Endothelial cell of umbilical vein (primary cell): ENCODE measurements at regions not wholly inside any gene's neighbourhood (a gene's known extent, or its start where the extent isn't known, plus 50 kb on each side); places are given as distances from the start of the nearest gene placed in this dataset.

Experiments used
- BruUV-seq: library from RNA; stranded (reverse); fragments of 400-500 nt; replicated peaks from 2 replicates; lab custom pipeline; 2021; lab: Mats Ljungman, UMichigan
- CTCF ChIA-PET: fragments of 300-600, 350-600 bp; sonication (Branson Sonifier 250); formaldehyde crosslinking; loops from one replicate; lab custom pipeline; 2021; ENCODE audit warnings: antibody characterized with exemption, inconsistent platforms; lab: Charles Lee
- POLR2A ChIA-PET: fragments of 300-600, 350-600 bp; sonication (Branson Sonifier 250); formaldehyde crosslinking; loops from one replicate; lab custom pipeline; 2021; ENCODE audit warnings: antibody characterized with exemption, inconsistent platforms; lab: Charles Lee
- DNase-seq: peaks from one replicate; pipeline ENCODE4 v3.0.0-alpha.2; 2011; ENCODE audit warnings: low read depth, low spot score
- FAIRE-seq: peaks from 2 replicates; lab custom pipeline; 2011; peaks lifted over from hg19 to GRCh38; lab: Jason Lieb, UNC
- H2AFZ ChIP-seq: 2 replicates; pipeline ENCODE4 v1.6.0; 2012; ENCODE audit warnings: low read depth, low read length, control low read depth, inconsistent platforms
- H3K27ac ChIP-seq: 2 replicates; pipeline ENCODE4 v1.5.1; 2011; ENCODE audit warnings: low read depth, mild to moderate bottlenecking, control low read depth, low read length, moderate library complexity; ENCODE audit not compliant: insufficient read depth
- H3K27me3 ChIP-seq, 2 experiments: 2 replicates each; pipeline versions ENCODE4 v1.6.0 to v1.6.1; 2011; ENCODE audit warnings: low read length in 2 of 2, mixed read lengths in 1 of 2; ENCODE audit not compliant: control insufficient read depth in 2 of 2, insufficient read depth in 2 of 2
- H3K36me3 ChIP-seq, 2 experiments: 2 replicates in 1 of 2; 3 replicates in 1 of 2; pipeline ENCODE4 v1.5.1; 2011; ENCODE audit warnings: low read length in 2 of 2, mild to moderate bottlenecking in 1 of 2, moderate library complexity in 1 of 2; ENCODE audit not compliant: control insufficient read depth in 2 of 2, insufficient read depth in 2 of 2; ENCODE audit errors: extremely low read depth in 1 of 2
- H3K4me1 ChIP-seq: 3 replicates; pipeline ENCODE4 v1.5.1; 2011; ENCODE audit warnings: mild to moderate bottlenecking, low read length; ENCODE audit not compliant: control insufficient read depth, insufficient read depth; ENCODE audit errors: extremely low read depth
- H3K4me2 ChIP-seq: 2 replicates; pipeline ENCODE4 v1.6.1; 2011; ENCODE audit warnings: low read length, control low read depth, mixed read lengths; ENCODE audit not compliant: insufficient read depth
- H3K4me3 ChIP-seq, 3 experiments: fragments of 200-600 bp in 1 of 3; sonication (generic), shearing (Covaris generic) in 1 of 3; replicated peaks in 1 of 3; 2 replicates each; pipeline ENCODE4 v1.5.1; 2011 to 2016; ENCODE audit warnings: control low read depth in 3 of 3, low read length in 3 of 3, mild to moderate bottlenecking in 2 of 3, inconsistent platforms in 1 of 3, low read depth in 1 of 3, moderate library complexity in 1 of 3; ENCODE audit not compliant: insufficient read depth in 1 of 3
- H3K79me2 ChIP-seq: 2 replicates; pipeline ENCODE4 v1.6.0; 2012; ENCODE audit warnings: low read length, inconsistent platforms; ENCODE audit not compliant: control insufficient read depth, insufficient read depth
- H3K9ac ChIP-seq: replicated peaks from 2 replicates; pipeline ENCODE3; 2011; ENCODE audit warnings: low read length, control low read depth; ENCODE audit not compliant: insufficient read depth; ENCODE audit errors: extremely low read depth
- H3K9me1 ChIP-seq: replicated peaks from 3 replicates; pipeline ENCODE4 v1.6.0; 2011; ENCODE audit warnings: mild to moderate bottlenecking, low read length; ENCODE audit not compliant: control insufficient read depth, insufficient read depth; ENCODE audit errors: extremely low read depth
- H3K9me3 ChIP-seq: replicated peaks from 2 replicates; pipeline ENCODE4 v1.5.1; 2012; ENCODE audit warnings: low read length, inconsistent platforms; ENCODE audit not compliant: control insufficient read depth, insufficient read depth
- H4K20me1 ChIP-seq: replicated peaks from 2 replicates; pipeline ENCODE3; 2011; ENCODE audit warnings: mild to moderate bottlenecking, low read length; ENCODE audit not compliant: control insufficient read depth, insufficient read depth; ENCODE audit errors: extremely low read depth
- EZH2 ChIP-seq: IDR thresholded peaks from 2 replicates; pipeline ENCODE4 v1.6.1; 2012; ENCODE audit warnings: borderline replicate concordance, low read depth, mild to moderate bottlenecking, moderate library complexity, low read length, inconsistent platforms; ENCODE audit not compliant: severe bottlenecking
- FOS ChIP-seq: IDR thresholded peaks from 2 replicates; pipeline ENCODE4 v1.6.1; 2011; ENCODE audit warnings: mild to moderate bottlenecking, low read length, moderate library complexity, borderline replicate concordance; ENCODE audit not compliant: insufficient read depth
- GATA2 ChIP-seq: IDR thresholded peaks from 2 replicates; pipeline ENCODE4 v1.7.0; 2011; ENCODE audit warnings: low read depth, mild to moderate bottlenecking, moderate library complexity, mixed read lengths, low read length; ENCODE audit not compliant: insufficient read length, insufficient read depth
- JUN ChIP-seq: IDR thresholded peaks from 2 replicates; pipeline ENCODE4 v1.6.1; 2011; ENCODE audit warnings: borderline replicate concordance, low read depth; ENCODE audit not compliant: insufficient read length, insufficient read depth
- MYC ChIP-seq: IDR thresholded peaks from one replicate; pipeline ENCODE4 v1.6.1; 2011; ENCODE audit warnings: mild to moderate bottlenecking, low read depth, low read length
- POLR2A ChIP-seq: IDR thresholded peaks from 2 replicates; pipeline ENCODE4 v1.6.1; 2012; ENCODE audit warnings: low read depth, mild to moderate bottlenecking, control low read depth, low read length
- POLR2AphosphoS5 ChIP-seq: IDR thresholded peaks from 2 replicates; pipeline ENCODE4 v1.6.1; 2012; ENCODE audit warnings: low read depth, mild to moderate bottlenecking, control low read depth, low read length, moderate library complexity; ENCODE audit not compliant: insufficient read depth
- dilution Hi-C: fragments of 300-500 bp; cut with MboI; formaldehyde crosslinking; loops from one replicate; pipeline ENCODE4 v1.15.0; 2019; ENCODE audit warnings: low sequenced_read_pairs; ENCODE audit not compliant: extremely low pct_ligation_motif_present
- intact Hi-C: fragments of 100-400 bp; cut with micrococcal nuclease; formaldehyde crosslinking; loops from one replicate; pipeline ENCODE4 v1.10.0; 2022
- TF ChIP-seq, protein P1 (sequence below): IDR thresholded peaks from 2 replicates; pipeline ENCODE4 v1.6.1; 2011; ENCODE audit not compliant: insufficient read depth, insufficient read length
- TF ChIP-seq, protein P2 (sequence below), 2 donors: IDR thresholded peaks; 1 replicate in 1 of 2; 2 replicates in 1 of 2; pipeline ENCODE4 v1.5.1; 2011; ENCODE audit warnings: low read length in 2 of 2, mild to moderate bottlenecking in 2 of 2, moderate library complexity in 2 of 2, control low read depth in 1 of 2, inconsistent platforms in 1 of 2, low read depth in 1 of 2; ENCODE audit not compliant: insufficient read depth in 1 of 2; ENCODE audit errors: extremely low read depth in 1 of 2

DNA sequence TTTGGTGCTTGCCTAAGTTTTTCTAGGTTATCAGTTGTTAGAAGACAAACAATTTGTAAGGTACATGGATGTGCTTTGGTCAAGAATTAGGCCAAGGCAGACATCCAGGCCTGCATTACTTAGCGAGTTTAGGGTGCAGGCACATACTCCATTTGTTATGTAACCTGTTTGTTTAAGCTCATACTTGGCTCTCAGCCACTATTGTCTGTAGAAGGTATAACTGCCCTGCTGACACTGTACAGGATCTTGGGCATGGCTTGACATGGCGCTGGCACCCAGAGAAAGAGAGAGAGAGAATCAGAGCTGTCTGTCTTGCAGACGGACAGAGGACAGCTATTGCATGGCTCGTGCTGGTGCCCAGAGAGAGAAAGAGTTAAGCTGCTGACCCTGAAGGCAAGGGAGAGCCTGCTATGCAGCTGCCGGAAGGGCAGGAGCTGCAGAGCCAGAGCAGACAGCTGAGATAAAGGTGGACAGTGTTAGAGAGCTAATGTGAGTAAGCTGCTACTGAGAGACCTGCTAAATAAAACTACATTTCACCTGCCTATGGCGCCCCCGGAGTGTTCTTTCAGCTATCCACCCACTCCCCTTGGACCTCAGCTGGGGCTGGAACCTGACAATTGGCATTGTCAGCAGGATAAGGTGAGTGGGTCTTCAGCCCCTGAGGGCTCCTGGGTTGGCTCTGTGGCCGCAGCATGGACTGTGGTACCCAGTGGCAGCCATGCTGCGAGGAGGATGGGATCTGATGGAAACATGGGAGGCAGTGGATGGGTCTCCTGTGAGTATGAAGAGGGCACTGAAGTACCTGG lies 120.9 kb upstream of the TMEM106B start:
- FAIRE-seq (no peak), DNase-seq (no peak)
- no peak overlapping the region for H3K4me3 ChIP-seq
- dilution Hi-C loops, result no loop called here
- CTCF ChIA-PET, result interaction anchor here (0.7 to 1.9 kb wide), 2 partner anchors 8 to 13 kb away, joined by 3 to 4 read pairs; no protein-coding TSS in a partner anchor
- no peak overlapping the region for H3K4me2 ChIP-seq
- H3K9ac ChIP-seq, result no peak overlapping the region
- TF ChIP-seq FOS, result no peak
- no peak for TF ChIP-seq POLR2A
- TF ChIP-seq, protein P1, sequence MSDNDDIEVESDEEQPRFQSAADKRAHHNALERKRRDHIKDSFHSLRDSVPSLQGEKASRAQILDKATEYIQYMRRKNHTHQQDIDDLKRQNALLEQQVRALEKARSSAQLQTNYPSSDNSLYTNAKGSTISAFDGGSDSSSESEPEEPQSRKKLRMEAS, result no peak
- no peak for TF ChIP-seq JUN
- no peak for TF ChIP-seq POLR2AphosphoS5
- TF ChIP-seq GATA2, result no peak
- POLR2A ChIA-PET, result no interaction called here
- no peaks in the 10 kb centered on the region for H4K20me1 ChIP-seq
- BruUV-seq, result no TSS peak
- H3K79me2 ChIP-seq, result no peaks in the 10 kb centered on the region
- no peaks in the 10 kb centered on the region for H3K9me3 ChIP-seq
- no peak overlapping the region for H2AFZ ChIP-seq
- no peaks in the 10 kb centered on the region for H3K4me1 ChIP-seq
- H3K27ac ChIP-seq, result no peak overlapping the region
- H3K36me3 ChIP-seq, result no peaks in the 10 kb centered on the region
- no peaks in the 10 kb centered on the region for H3K9me1 ChIP-seq
- H3K27me3 ChIP-seq, result no peaks in the 10 kb centered on the region
- intact Hi-C loops, result no loop called here

DNA sequence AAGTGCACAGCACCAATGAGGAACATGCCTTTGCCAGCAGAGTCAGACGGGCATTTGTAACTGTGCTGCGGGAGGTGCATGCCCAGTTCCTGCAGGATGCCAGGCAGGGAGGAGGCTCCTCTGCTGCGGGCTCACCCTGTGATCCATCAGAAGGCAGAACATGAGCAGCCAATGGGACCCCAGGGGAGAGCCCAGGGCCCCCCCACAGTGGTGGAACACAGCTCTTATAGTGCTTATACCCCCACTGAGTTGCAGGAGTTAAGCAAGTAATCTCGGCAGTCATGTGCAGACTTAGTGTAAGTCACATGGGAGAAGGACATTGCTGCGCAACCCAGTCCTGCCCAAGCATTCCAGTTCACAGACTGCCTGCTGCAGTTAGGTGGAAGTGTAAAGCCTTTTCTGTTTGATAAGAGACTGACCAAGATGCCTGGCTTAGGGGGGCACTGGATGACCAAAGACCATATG lies 120.3 kb upstream of the TMEM106B start:
- H3K27ac ChIP-seq, result no peak overlapping the region
- CTCF ChIA-PET, result no interaction called here
- dilution Hi-C loops, result no loop called here

More for the DNA sequence above, 120.3 kb upstream of the TMEM106B start:
- Histone ChIP-seq H3K79me2 (no peaks in the 10 kb centered on the region), H3K36me3 (no peaks in the 10 kb centered on the region), H3K9me3 (no peaks in the 10 kb centered on the region), H3K4me1 (no peaks in the 10 kb centered on the region), H3K27me3 (no peaks in the 10 kb centered on the region), H3K9ac (no peak overlapping the region), H3K4me2 (no peak overlapping the region), H3K9me1 (no peaks in the 10 kb centered on the region), H3K4me3 (no peak overlapping the region), H2AFZ (no peak overlapping the region), H4K20me1 (no peaks in the 10 kb centered on the region)
- intact Hi-C loops, result no loop called here
- DNase-seq (no peak), FAIRE-seq (no peak)
- no peak for TF ChIP-seq MYC
- no peak for TF ChIP-seq FOS
- TF ChIP-seq, protein P2, sequence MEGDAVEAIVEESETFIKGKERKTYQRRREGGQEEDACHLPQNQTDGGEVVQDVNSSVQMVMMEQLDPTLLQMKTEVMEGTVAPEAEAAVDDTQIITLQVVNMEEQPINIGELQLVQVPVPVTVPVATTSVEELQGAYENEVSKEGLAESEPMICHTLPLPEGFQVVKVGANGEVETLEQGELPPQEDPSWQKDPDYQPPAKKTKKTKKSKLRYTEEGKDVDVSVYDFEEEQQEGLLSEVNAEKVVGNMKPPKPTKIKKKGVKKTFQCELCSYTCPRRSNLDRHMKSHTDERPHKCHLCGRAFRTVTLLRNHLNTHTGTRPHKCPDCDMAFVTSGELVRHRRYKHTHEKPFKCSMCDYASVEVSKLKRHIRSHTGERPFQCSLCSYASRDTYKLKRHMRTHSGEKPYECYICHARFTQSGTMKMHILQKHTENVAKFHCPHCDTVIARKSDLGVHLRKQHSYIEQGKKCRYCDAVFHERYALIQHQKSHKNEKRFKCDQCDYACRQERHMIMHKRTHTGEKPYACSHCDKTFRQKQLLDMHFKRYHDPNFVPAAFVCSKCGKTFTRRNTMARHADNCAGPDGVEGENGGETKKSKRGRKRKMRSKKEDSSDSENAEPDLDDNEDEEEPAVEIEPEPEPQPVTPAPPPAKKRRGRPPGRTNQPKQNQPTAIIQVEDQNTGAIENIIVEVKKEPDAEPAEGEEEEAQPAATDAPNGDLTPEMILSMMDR (IDR thresholded peaks at IDR 0.05; ENCODE audit: extremely low read depth in 1 of 2, insufficient read depth in 1 of 2, low read depth in 1 of 2, low read length in 2 of 2), result no peak
- TF ChIP-seq EZH2, result no peak
- TF ChIP-seq, protein P1, result no peak
- TF ChIP-seq POLR2AphosphoS5, result no peak
- no peak for TF ChIP-seq GATA2
- no peak for TF ChIP-seq POLR2A
- TF ChIP-seq JUN, result no peak
- POLR2A ChIA-PET, result no interaction called here
- BruUV-seq, result no TSS peak
